Psoas muscle (tissue), 7 donors: ENCODE measurements at regions not wholly inside any gene's neighbourhood (a gene's known extent, or its start where the extent isn't known, plus 50 kb on each side); places are given as distances from the start of the nearest gene placed in this dataset.

Experiments used
- ATAC-seq, 4 donors: fragments of 200-7000 bp; cut with Tn5 transposase; one replicate each; pipeline ENCODE4 v1.9.1; 2020; ENCODE audit warnings: moderate library complexity in 3 of 4, mild to moderate bottlenecking in 2 of 4
- DNase-seq, 2 donors: peaks; one replicate each; pipeline ENCODE4 v3.0.0-alpha.2; 2020
- H3K27ac ChIP-seq: fragments of 200-600 bp; one replicate; pipeline ENCODE4 v1.8.0; 2022
- H3K27me3 ChIP-seq, 3 donors: fragments of 200-600 bp in 1 of 3; one replicate each; pipeline versions ENCODE4 v1.6.1 to v1.8.0; 2013 to 2022; ENCODE audit warnings: low read length in 2 of 3, mild to moderate bottlenecking in 2 of 3, moderate library complexity in 1 of 3; ENCODE audit not compliant: insufficient read depth in 3 of 3
- H3K36me3 ChIP-seq, 2 donors: fragments of 200-600 bp in 1 of 2; one replicate each; pipeline versions ENCODE4 v1.6.1 to v1.8.0; 2013 to 2022; ENCODE audit warnings: low read depth in 1 of 2, mild to moderate bottlenecking in 1 of 2, moderate library complexity in 1 of 2; ENCODE audit not compliant: insufficient read depth in 1 of 2
- H3K4me1 ChIP-seq: fragments of 200-600 bp; one replicate; pipeline ENCODE4 v1.8.0; 2022
- H3K4me3 ChIP-seq: fragments of 200-600 bp; one replicate; pipeline ENCODE4 v1.8.0; 2022; ENCODE audit warnings: mild to moderate bottlenecking
- H3K9me3 ChIP-seq: fragments of 200-600 bp; one replicate; pipeline ENCODE4 v1.8.0; 2022
- WGBS, 3 donors: extraction: QIAGEN DNeasy Blood & Tissue Kit; methylation state at CpG; one replicate each; pipeline versions ENCODE4 v1.1.6 to v1.1.7; 2013; 5-methylcytosine and 5-hydroxymethylcytosine counted together
- intact Hi-C, 2 donors: fragments of 100-400 bp; cut with DNase I; formaldehyde crosslinking; loops; one replicate each; pipeline versions ENCODE4 v1.11.0 to v1.14.2; 2022
- TF ChIP-seq, protein P1 (sequence below): fragments of 200-600 bp; IDR thresholded peaks from one replicate; pipeline ENCODE4 v1.8.0; 2022; ENCODE audit warnings: antibody characterized with exemption
- donor health status: healthy with polysubstance abuse.
- donor health status: DM: no; HTN: no; CAD: no; lungs with moderate emphysema.
- donor health status: Bipolar disorder and iron deficiency.
- donor health status: healthy.
- donor health status: DM: yes; HTN: yes; CAD: no.
- donor health status: DM: no; HTN: no; CAD: no.
- donor health status: DM: yes; HTN: yes; CAD: no.

DNA sequence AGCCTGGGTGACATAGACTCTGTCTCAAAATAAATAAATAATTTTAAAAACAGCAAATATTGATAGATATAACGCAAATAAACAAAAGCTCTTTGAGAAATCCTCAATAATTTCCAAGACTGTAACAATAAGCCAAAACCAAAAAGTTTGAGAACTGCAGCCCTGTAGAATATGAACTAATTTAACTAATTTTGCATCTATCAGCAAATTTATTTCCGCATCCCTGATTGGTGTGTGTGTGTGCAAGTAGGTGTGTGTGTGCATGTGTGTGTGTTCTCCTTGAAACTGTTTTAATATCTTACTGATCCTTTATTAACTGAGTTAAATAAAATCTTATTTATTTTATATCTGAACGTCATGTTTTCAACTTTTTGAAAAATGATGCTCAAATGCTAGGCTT is 67.0 kb upstream of the ISX start:
- Histone ChIP-seq H3K27ac (no peak overlapping the region), H3K9me3 (no peaks in the 10 kb centered on the region), H3K4me1 (no peaks in the 10 kb centered on the region), H3K27me3 (no peaks in the 10 kb centered on the region), H3K4me3 (no peak overlapping the region), H3K36me3 (no peaks in the 10 kb centered on the region)
- ATAC-seq (no peak), DNase-seq (no peak)
- intact Hi-C loops: no loop called here
- 63 to 89% (median 81%) methylated on average over 3 of the region's 3 CpGs for WGBS, 3 donors
- TF ChIP-seq, protein P1, sequence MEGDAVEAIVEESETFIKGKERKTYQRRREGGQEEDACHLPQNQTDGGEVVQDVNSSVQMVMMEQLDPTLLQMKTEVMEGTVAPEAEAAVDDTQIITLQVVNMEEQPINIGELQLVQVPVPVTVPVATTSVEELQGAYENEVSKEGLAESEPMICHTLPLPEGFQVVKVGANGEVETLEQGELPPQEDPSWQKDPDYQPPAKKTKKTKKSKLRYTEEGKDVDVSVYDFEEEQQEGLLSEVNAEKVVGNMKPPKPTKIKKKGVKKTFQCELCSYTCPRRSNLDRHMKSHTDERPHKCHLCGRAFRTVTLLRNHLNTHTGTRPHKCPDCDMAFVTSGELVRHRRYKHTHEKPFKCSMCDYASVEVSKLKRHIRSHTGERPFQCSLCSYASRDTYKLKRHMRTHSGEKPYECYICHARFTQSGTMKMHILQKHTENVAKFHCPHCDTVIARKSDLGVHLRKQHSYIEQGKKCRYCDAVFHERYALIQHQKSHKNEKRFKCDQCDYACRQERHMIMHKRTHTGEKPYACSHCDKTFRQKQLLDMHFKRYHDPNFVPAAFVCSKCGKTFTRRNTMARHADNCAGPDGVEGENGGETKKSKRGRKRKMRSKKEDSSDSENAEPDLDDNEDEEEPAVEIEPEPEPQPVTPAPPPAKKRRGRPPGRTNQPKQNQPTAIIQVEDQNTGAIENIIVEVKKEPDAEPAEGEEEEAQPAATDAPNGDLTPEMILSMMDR: no peak

DNA sequence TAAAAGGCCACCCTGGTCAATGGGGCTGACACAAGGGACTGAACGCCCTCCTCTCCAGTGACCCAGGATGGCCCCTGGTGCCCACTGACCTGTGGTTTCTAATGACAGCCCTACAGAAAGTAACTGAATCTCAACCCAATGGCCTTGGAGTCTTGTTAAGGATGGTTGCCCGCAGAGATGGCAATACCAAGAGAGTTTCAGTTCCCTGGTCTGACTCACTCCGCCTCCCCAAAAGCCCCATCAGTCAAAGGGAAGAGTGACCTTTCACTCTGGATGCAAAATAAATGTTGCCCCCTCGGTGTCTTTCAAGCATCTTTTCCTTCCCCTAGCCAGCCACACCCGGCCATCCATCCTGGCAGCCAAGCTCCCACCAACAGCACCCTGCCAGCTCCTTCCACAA is 57.7 kb upstream of the ISX start:
- intact Hi-C loops: no loop called here
- 67 to 82% (median 71%) methylated on average over 5 of the region's 5 CpGs for WGBS, 3 donors
- H3K27me3 ChIP-seq: no peaks in the 10 kb centered on the region
- no peak overlapping the region for H3K4me3 ChIP-seq
- H3K27ac ChIP-seq: no peak overlapping the region
- no peaks in the 10 kb centered on the region for H3K9me3 ChIP-seq
- no peak for ATAC-seq
- TF ChIP-seq, protein P1: no peak
- DNase-seq: no peak
- H3K4me1 ChIP-seq: no peaks in the 10 kb centered on the region
- H3K36me3 ChIP-seq: no peaks in the 10 kb centered on the region

DNA sequence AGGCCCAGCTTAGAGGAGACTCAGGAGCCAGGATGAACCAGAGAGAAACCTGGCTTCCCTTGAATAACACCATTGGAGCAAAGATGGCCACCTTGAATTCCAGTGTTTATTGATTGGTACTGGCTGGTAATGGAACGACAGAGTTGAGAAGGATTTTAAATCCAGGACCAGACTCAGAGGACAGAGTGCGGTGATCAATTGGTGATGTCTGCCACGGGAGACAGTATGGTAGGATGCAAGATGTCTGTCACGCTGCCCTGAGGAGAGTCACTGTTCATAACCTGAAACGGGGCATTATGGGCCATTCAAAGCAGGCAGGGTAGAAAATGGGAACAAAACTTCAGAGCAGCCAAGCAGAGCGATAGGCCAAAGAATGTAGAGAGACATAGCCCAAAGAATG is 55.4 kb upstream of the ISX start:
- TF ChIP-seq, protein P1: no peak
- 81 to 87% (median 85%) methylated on average over 6 of the region's 6 CpGs for WGBS, 3 donors
- intact Hi-C loops: no loop called here

DNA sequence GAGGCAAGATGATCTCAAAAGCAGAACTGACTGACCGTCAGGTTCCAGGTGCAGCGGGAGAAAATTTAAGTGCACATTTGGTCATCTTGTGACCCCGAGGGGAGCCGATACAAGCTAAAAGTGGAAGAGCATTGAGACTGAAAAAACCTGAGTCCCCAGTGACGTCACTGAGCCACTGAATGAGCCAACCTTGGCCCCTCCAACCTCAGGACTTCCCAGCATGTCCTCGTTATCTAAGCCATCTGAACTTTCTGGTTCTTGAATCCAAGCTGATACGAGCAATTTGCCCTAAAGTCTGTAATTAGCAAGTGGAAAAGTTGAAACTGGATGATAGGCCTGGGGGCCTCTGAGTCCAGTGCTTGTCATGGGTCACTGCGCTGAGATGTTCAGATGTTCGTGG is 51.1 kb upstream of the ISX start:
- Histone ChIP-seq H3K4me1 (no peaks in the 10 kb centered on the region), H3K27ac (no peak overlapping the region), H3K4me3 (no peak overlapping the region), H3K36me3 (no peaks in the 10 kb centered on the region), H3K27me3 (no peaks in the 10 kb centered on the region), H3K9me3 (no peaks in the 10 kb centered on the region)
- DNase-seq (no peak), ATAC-seq (no peak)
- WGBS, 3 donors: 71 to 81% (median 78%) methylated on average over 9 of the region's 9 CpGs
- TF ChIP-seq, protein P1: no peak
- intact Hi-C loops: no loop called here

More for the DNA sequence above, 55.4 kb upstream of the ISX start:
- DNase-seq (no peak), ATAC-seq (no peak)
- no peak overlapping the region for H3K27ac ChIP-seq
- no peaks in the 10 kb centered on the region for H3K9me3 ChIP-seq
- no peaks in the 10 kb centered on the region for H3K4me1 ChIP-seq
- H3K4me3 ChIP-seq: no peak overlapping the region
- no peaks in the 10 kb centered on the region for H3K36me3 ChIP-seq
- H3K27me3 ChIP-seq: no peaks in the 10 kb centered on the region
